H54 (cell line): ENCODE measurements at regions not wholly inside any gene's neighbourhood (a gene's known extent, or its start where the extent isn't known, plus 50 kb on each side); places are given as distances from the start of the nearest gene placed in this dataset.
A peak's percentile ranks its signal among the peaks of the same experiment; 100 is the strongest.

Source experiments
- DNase-seq: peaks from one replicate; pipeline ENCODE4 v3.0.0; 2011; ENCODE audit warnings: low spot score, mixed read lengths; ENCODE audit not compliant: insufficient read length
- FAIRE-seq: peaks from 3 replicates; lab custom pipeline; 2011; peaks lifted over from hg19 to GRCh38; lab: Jason Lieb, UNC
- POLR2A ChIP-seq: IDR thresholded peaks from 2 replicates; pipeline ENCODE4 v1.6.1; 2011; ENCODE audit warnings: low read depth, mild to moderate bottlenecking, low read length

DNA sequence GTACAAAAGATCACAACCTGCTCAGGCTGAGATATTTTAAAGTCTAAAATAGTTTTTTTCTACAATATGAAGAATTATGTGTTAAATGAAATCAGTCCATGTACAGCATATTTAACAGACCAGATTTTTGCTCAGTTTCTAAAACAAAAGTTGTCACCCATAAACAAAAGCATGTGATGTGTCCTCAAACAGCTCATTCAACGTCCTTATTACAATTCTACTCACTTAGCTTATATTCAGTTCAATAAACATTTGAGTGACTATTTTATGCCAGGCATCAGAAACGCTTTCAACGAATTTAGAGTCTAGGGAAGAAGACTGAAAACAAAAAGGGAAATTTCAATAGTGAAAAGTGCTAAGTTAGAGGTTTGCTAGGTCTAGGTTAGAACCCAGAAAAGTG, 457.3 kb upstream of the SEMA3A start:
- no peak for TF ChIP-seq POLR2A
- DNase-seq (no peak), FAIRE-seq (no peak)

GRCh38 chr7:84647797-84648757, 453.5 kb upstream of the SEMA3A start:
- no peak for DNase-seq
- peak; percentile 93 for FAIRE-seq
- no peak for TF ChIP-seq POLR2A

DNA sequence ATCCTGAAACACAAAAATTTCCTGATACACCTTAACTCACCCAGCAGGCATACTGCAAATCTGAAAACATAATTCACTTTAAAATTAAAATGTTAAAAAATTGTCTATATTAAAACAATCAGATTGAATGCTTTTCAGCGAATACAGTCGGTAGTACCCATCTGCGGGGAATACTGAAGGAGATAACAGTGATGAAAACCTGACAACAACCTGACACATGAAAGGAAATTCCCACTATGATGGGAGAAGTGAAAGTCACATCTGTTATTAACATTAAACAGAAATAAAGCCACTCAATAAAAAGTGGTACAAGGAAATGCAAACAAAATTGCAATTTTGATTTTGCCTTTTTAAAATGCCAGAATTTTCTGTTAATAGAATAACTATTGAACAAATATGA, 448.0 kb upstream of the SEMA3A start:
- FAIRE-seq: no peak
- TF ChIP-seq POLR2A: no peak
- DNase-seq: no peak

DNA sequence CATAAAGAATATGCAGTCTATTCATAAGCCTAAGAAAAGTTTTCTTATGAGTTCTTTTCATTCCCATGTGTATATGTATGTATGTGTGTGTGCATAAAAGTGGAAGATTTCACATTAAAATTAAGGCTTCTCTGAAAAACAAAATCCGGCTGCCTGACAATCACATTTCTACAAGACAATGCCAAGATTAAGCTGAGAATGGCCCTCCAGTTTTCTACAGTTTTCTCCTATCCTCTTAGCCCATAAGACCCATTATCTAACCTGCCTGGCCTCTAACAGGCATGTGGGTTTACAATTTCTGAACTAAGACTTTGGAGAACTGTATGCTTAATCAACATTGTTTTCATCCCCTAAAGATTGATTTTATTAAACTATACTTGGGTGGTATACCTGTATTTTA, 446.0 kb upstream of the SEMA3A start:
- DNase-seq (no peak), FAIRE-seq (no peak)
- TF ChIP-seq POLR2A: no peak

GRCh38 chr7:84638339-84638697, 443.7 kb upstream of the SEMA3A start:
- FAIRE-seq: no peak

GRCh38 chr7:84637568-84638338, 443.2 kb upstream of the SEMA3A start:
- DNase-seq (no peak), FAIRE-seq (peak; percentile 93)
- TF ChIP-seq POLR2A: no peak

More at GRCh38 chr7:84638339-84638697, 443.7 kb upstream of the SEMA3A start:
- DNase-seq: no peak
- TF ChIP-seq POLR2A: no peak

GRCh38 chr7:84631913-84632312, 437.3 kb upstream of the SEMA3A start:
- no peak for TF ChIP-seq POLR2A
- DNase-seq: no peak
- FAIRE-seq: no peak

DNA sequence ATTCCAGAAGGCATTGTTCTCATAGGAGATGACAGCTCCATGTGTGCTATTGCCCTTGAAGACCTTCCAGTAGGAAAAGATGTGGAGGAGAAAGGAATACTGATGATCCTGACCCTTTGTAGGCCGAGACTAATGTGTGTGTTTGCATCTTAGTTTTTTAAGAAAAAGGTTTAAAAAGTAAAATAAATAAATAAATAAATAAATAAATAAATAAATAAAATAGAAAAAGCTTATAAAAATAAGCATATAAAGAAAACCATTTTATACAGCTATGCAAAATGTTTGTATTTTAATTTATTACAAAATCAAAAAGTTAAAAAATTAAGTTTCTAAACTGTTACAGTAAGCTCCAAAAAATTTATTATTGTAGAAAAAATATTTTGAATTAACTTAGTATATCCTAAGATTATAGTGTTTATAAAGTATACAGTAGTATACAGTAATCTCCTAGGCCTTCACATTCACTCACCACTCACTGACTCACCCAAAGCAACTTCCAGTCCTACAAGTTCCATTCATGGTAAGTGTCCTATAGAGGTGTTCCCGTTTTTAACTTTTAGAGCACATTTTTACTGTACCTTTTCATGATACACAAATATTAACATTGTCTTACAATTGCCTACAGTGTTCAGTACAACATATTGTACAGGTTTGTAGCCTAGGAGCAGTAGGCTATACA, 435.2 kb upstream of the SEMA3A start:
- FAIRE-seq (no peak), DNase-seq (no peak)
- no peak for TF ChIP-seq POLR2A

GRCh38 chr7:84629216-84629615, 434.6 kb upstream of the SEMA3A start:
- FAIRE-seq: no peak
- DNase-seq: no peak
- TF ChIP-seq POLR2A: no peak

- TF ChIP-seq POLR2A: no peak
- FAIRE-seq (no peak), DNase-seq (no peak)
Measured at GRCh38 chr7:84627250-84627649, 432.7 kb upstream of the SEMA3A start.

- no peak for TF ChIP-seq POLR2A
- FAIRE-seq (no peak), DNase-seq (no peak)
Measured at GRCh38 chr7:84624927-84625326, 430.3 kb upstream of the SEMA3A start.

GRCh38 chr7:84624527-84624926, 429.9 kb upstream of the SEMA3A start:
- no peak for TF ChIP-seq POLR2A
- DNase-seq (no peak), FAIRE-seq (no peak)

DNA sequence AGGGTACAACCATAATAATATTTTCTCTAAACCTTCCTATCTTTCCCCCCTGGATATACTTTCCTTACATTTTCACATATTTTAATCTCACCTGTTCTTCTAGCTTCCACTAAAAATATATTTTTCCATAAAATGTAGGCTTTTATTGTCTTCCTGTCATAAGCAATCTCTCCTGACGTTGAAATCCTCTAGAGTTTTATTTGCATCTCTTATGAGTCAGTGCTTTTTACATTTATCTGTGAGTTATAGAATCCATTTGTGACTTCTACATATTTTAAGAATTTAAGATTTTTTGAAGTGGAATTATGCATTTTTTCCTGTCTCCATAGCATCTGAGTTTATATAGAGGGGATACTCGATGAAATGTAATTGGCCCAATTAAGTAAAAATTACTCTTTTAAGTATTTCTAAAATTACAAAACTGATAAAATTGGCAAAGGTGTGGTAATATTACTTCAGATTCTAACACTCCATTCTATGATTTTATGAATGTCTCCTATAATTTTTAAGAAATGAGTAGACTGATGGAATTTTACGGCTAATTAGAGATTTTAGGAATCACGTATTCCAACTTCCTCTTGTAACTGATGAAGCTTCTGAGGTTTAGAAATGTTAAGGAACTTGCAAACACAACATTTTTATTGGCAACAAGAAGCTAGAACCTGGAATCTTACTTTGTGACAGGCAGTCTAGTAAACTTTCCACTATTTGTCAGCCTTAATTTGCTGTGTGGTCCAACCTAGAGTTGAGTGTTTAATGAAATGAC, 422.9 kb upstream of the SEMA3A start:
- FAIRE-seq: peak; percentile 30
- DNase-seq: no peak

More for the DNA sequence above, 422.9 kb upstream of the SEMA3A start:
- no peak for TF ChIP-seq POLR2A
